ENCODE measurements at regions not wholly inside any gene's neighbourhood (a gene's known extent, or its start where the extent isn't known, plus 50 kb on each side); places are given as distances from the start of the nearest gene placed in this dataset.

DNA sequence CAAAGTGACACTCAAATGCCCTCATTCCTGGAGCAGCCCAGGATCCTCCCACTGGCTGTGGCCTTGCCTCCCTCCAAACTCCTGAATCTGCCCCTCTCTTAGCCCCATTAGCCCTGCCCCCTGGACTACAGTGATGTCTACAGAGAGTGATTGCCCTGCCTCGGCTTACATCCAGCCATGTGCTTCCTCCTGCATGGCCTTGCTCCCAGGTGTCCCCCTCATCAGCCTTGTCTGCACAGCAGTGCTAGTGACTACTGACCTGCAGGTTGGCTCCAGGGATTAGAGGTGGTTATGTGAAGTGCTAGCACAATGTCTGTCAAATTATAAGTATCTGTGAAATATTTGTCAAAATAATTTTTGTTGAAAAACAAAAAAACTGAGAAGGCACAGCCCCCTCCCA is 259.1 kb upstream of the MYT1L start:
- TF ChIP-seq, protein P1, sequence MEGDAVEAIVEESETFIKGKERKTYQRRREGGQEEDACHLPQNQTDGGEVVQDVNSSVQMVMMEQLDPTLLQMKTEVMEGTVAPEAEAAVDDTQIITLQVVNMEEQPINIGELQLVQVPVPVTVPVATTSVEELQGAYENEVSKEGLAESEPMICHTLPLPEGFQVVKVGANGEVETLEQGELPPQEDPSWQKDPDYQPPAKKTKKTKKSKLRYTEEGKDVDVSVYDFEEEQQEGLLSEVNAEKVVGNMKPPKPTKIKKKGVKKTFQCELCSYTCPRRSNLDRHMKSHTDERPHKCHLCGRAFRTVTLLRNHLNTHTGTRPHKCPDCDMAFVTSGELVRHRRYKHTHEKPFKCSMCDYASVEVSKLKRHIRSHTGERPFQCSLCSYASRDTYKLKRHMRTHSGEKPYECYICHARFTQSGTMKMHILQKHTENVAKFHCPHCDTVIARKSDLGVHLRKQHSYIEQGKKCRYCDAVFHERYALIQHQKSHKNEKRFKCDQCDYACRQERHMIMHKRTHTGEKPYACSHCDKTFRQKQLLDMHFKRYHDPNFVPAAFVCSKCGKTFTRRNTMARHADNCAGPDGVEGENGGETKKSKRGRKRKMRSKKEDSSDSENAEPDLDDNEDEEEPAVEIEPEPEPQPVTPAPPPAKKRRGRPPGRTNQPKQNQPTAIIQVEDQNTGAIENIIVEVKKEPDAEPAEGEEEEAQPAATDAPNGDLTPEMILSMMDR (IDR thresholded peaks at IDR 0.05; ENCODE audit: low read depth, low read length) = no peak
- no peak for TF ChIP-seq EZH2phosphoT487 (IDR thresholded peaks at IDR 0.05; ENCODE audit: low read depth)
